Activated T-cell treated with anti-CD3 and anti-CD28 coated beads, Interleukin-2, amount 50 U/mL, for 4 hours (primary cell): ENCODE measurements at regions not wholly inside any gene's neighbourhood (a gene's known extent, or its start where the extent isn't known, plus 50 kb on each side); places are given as distances from the start of the nearest gene placed in this dataset.

Experiments
- ATAC-seq, 2 donors: fragments of 200-7000 bp; cut with Tn5 transposase; one replicate each; pipeline ENCODE4 v1.10.0; 2021
- DNase-seq: peaks from one replicate; pipeline ENCODE4 v3.0.0-alpha.2; 2020
- H3K27me3 Mint-ChIP-seq: one replicate; pipeline ENCODE4 v1.8.0; 2021; ENCODE audit warnings: low read depth, mixed read lengths
- H3K36me3 Mint-ChIP-seq: one replicate; pipeline ENCODE4 v1.8.0; 2022; ENCODE audit warnings: mixed read lengths; ENCODE audit not compliant: insufficient read depth
- H3K4me1 Mint-ChIP-seq: one replicate; pipeline ENCODE4 v1.8.0; 2021; ENCODE audit warnings: low read depth, mixed read lengths
- H3K4me3 Mint-ChIP-seq: one replicate; pipeline ENCODE4 v1.8.0; 2021; ENCODE audit warnings: mild to moderate bottlenecking, moderate library complexity, mixed read lengths
- H3K9me3 Mint-ChIP-seq: one replicate; pipeline ENCODE4 v1.8.0; 2021; ENCODE audit warnings: mixed read lengths

DNA sequence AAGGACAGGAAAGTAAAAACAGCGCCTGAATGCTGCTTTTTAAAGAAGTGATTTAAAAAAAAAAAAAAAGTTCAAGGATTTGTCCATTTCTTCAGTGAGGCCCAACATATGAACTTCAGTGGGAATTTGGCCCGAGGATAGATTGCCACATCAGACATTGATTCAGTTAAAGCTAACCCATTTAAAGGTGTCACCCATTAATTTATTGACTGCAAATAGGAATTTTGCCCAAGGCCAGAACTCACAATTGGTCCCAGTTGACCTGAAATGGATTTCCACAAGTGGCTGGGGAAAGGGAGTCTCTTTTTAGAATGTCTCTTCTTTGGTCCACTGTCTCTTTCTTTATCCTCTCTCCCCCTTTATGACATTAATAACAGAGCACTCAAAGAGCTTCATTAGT, 86.5 kb upstream of the RPL34 start:
- no peaks in the 10 kb centered on the region for H3K36me3 Mint-ChIP-seq
- H3K4me3 Mint-ChIP-seq: no peak overlapping the region
- H3K9me3 Mint-ChIP-seq: no peaks in the 10 kb centered on the region
- H3K27me3 Mint-ChIP-seq: no peaks in the 10 kb centered on the region
- DNase-seq (no peak), ATAC-seq (no peak)
- H3K4me1 Mint-ChIP-seq: peaks cover 64% of the 10 kb centered on the region

DNA sequence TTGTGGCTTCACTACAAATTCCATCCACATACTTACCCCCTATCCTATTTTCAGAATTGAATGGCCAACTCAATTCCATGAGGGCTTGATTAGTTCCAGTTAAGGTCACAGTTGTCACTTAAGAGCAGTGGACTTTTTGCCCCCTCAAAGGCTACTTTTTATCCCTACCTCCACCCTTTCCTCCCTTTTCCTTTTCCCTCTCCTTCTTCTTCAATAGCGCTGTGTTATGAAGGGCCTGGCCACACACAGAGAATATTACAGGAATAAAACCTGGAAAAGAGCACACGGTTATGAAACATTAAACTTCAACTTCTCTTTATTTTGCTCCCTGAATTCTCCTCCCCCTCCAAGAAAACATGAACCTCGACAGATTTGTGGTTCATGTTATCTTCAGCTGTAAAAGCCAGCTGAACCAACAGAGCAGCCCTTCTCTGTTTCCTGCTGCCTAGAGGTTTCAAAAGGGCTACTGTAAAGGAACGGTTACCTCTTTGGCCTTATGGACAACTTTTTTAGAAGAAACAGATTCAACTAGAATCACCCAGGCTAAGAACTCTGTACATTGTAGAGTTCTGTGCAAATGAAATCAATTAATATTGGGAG, 87.0 kb upstream of the RPL34 start:
- H3K4me3 Mint-ChIP-seq: no peak overlapping the region
- ATAC-seq: no peak

DNA sequence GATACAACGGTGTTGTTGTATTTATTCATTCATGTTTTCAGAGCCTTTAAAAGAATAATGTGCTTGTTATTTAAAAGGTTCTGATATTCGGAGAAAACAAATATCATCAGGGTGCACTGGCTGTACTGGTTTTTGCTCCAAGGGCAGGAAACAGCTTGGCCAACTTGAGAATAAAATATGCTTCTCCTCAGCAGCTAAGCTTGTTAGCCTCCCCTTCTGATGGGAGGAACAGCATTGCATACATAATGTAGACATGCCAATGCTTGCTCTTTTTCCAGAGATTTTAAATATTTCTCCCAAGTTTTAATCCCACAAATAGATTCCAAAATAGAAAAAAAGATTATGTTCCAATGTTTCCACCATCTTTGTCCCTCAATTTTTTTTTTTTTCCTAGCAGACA, 87.6 kb upstream of the RPL34 start:
- Mint-ChIP-seq H3K4me3 (no peak overlapping the region), H3K4me1 (peaks cover 74% of the 10 kb centered on the region), H3K36me3 (no peaks in the 10 kb centered on the region), H3K27me3 (no peaks in the 10 kb centered on the region), H3K9me3 (no peaks in the 10 kb centered on the region)
- ATAC-seq: no peak
- DNase-seq: no peak

More for the DNA sequence above, 87.0 kb upstream of the RPL34 start:
- no peak for DNase-seq
- no peaks in the 10 kb centered on the region for H3K36me3 Mint-ChIP-seq
- H3K9me3 Mint-ChIP-seq: no peaks in the 10 kb centered on the region
- H3K27me3 Mint-ChIP-seq: no peaks in the 10 kb centered on the region
- peaks cover 68% of the 10 kb centered on the region for H3K4me1 Mint-ChIP-seq

DNA sequence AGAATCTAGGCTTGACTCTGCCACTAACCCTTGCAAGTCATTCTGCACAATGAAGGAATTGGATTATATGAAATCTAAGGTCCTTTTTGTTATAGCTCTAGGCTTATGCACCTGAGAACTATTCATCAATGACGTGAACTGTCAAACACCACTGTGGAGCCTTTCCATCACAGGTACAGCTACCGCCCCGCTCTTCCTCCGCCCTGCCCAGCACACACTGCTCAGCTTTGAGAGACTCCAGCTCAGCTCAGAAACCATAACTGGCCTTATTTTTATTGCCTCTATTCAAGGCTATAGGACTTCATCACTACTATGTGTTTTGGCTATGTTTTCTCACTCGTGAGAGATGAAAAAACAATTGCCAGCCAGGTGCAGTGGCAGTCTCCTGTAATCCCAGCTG, 88.2 kb upstream of the RPL34 start:
- DNase-seq: no peak
- no peaks in the 10 kb centered on the region for H3K9me3 Mint-ChIP-seq
- H3K4me3 Mint-ChIP-seq: peak overlapping the region; percentile 6
- no peak for ATAC-seq
- no peaks in the 10 kb centered on the region for H3K36me3 Mint-ChIP-seq
- no peaks in the 10 kb centered on the region for H3K27me3 Mint-ChIP-seq
- peaks cover 79% of the 10 kb centered on the region for H3K4me1 Mint-ChIP-seq

DNA sequence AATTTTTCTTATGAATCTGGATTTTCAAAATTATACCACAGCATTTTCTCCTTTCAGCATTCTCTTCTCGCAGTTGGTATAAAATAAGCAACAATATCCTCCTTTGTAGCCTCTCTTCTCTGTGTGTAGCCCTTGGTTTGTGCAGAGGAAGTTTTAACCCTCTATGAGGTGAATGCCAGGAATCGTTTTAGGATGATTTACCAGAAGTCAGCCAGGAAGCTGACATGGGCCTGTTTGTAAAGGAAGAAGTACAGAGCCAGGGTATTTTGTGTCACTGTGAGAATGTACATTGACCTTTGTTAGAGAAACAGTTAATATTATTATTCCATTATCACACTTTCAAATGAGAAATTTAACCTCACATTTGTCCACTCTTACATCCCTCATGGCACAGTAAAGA, 88.9 kb upstream of the RPL34 start:
- DNase-seq (no peak), ATAC-seq (no peak)
- Mint-ChIP-seq H3K36me3 (no peaks in the 10 kb centered on the region), H3K4me1 (peaks cover 79% of the 10 kb centered on the region), H3K9me3 (peaks cover 3% of the 10 kb centered on the region), H3K27me3 (no peaks in the 10 kb centered on the region), H3K4me3 (peak overlapping the region; percentile 6)

DNA sequence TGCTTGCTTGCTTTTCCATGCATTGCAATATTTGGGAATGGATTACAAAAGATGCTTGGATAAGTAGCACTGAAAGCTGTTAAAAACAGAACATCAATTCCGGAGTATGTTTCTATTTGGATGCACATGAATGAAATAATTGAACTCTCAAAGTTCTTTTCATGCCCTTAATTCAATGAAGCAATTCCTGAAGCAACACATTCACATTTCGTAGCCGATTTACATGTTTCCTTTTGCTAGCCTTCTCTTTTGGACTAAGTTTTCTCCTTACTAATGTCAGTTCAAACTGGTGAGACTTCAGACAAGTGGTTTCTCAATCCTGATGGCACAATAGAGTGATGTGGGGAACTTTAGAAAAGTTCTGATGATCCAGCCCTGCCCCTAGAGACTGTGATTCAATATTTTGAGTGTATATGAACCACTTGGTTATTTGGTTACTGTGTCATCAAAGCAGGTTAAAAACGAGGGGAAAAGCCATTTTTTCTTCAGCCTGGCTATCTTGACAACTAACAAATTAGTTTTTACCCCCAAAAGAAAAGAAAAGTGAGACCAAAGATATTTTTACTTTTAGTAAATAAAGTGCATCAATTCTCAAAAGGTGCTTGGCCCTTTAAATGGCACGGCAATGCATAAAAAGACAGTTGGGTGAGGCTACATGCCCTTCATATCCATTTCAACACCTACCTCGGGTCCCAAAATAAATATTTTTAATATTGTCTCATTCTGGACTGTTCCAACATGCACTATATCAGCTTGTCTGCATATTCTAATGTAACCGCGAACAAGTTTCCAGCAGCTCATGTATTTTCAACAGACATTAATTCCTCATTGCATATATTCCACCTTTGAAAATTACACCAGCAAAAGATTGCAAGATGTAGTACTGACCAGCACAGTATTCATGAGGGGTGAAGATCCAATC, 90.1 kb upstream of the RPL34 start:
- ATAC-seq: no peak
- Mint-ChIP-seq H3K9me3 (peaks cover 7% of the 10 kb centered on the region), H3K27me3 (no peaks in the 10 kb centered on the region), H3K4me3 (no peak overlapping the region), H3K36me3 (no peaks in the 10 kb centered on the region), H3K4me1 (peaks cover 72% of the 10 kb centered on the region)
- DNase-seq: no peak

DNA sequence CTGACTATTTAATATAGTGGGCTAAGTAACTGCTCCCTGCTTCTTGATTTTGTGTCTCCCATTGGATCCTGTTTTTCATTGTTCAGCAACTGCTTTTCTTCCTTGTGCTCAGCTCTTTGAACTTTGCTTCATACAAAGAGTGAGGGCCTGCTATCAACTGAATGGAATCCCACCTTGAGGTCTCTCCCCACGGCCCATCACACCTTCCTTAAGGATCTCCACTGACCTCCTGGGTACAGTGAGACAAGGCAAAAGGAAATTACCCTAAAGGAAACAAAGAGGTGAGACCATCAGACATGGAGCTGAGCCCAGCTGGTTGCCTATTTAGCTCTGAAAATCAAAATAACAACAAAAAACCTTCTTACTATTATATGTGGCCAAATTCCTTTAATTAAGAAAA, 91.3 kb upstream of the RPL34 start:
- Mint-ChIP-seq H3K36me3 (no peaks in the 10 kb centered on the region), H3K4me3 (no peak overlapping the region), H3K27me3 (no peaks in the 10 kb centered on the region), H3K9me3 (peaks cover 10% of the 10 kb centered on the region), H3K4me1 (peaks cover 68% of the 10 kb centered on the region)
- ATAC-seq (no peak), DNase-seq (no peak)

DNA sequence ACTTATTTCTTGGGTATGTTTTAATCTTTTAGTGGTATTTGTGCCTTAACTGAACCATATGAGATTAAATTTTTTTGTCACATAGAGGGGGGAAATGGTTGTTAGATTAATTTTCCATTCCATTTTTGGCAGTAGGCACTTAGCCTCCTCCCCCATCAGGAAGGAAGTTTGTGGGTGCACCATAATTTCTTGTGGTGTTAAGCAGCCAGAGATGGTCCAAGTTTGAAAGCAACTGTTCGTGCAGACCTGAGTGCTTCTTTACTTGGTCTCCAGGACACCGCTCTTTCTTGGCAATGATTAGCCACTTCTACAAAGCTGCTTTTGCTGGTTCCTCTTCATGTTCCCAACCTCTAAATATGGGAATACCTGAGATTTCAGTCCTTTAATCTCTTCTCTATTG, 92.7 kb upstream of the RPL34 start:
- no peak for ATAC-seq
- H3K27me3 Mint-ChIP-seq: no peaks in the 10 kb centered on the region
- H3K4me3 Mint-ChIP-seq: peak overlapping the region; percentile 33
- H3K4me1 Mint-ChIP-seq: peaks cover 57% of the 10 kb centered on the region
- peak; percentile 6 for DNase-seq
- peaks cover 10% of the 10 kb centered on the region for H3K9me3 Mint-ChIP-seq
- no peaks in the 10 kb centered on the region for H3K36me3 Mint-ChIP-seq

DNA sequence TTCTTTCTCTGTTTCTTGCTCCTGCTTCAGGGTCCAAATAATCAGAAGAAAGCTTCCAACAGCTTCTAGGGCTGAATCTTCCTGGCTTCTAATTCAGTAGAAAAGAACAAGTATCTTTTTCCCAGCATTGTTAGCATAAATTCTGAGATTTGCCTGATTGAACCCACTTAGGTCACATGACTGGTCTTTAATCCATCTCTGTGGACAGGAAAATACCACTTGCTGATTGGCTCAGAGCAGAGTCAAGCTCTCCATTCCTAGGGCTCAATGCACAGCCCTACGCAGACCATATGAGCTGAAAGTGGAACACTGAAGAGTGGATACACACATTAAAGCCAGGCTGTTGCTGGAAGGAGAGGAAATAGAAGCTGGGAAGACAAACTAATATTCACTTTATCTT, 99.6 kb upstream of the RPL34 start:
- ATAC-seq (no peak), DNase-seq (no peak)
- H3K36me3 Mint-ChIP-seq: no peaks in the 10 kb centered on the region
- H3K9me3 Mint-ChIP-seq: peaks cover 4% of the 10 kb centered on the region
- H3K4me3 Mint-ChIP-seq: no peak overlapping the region
- H3K4me1 Mint-ChIP-seq: peaks cover 19% of the 10 kb centered on the region
- H3K27me3 Mint-ChIP-seq: no peaks in the 10 kb centered on the region

DNA sequence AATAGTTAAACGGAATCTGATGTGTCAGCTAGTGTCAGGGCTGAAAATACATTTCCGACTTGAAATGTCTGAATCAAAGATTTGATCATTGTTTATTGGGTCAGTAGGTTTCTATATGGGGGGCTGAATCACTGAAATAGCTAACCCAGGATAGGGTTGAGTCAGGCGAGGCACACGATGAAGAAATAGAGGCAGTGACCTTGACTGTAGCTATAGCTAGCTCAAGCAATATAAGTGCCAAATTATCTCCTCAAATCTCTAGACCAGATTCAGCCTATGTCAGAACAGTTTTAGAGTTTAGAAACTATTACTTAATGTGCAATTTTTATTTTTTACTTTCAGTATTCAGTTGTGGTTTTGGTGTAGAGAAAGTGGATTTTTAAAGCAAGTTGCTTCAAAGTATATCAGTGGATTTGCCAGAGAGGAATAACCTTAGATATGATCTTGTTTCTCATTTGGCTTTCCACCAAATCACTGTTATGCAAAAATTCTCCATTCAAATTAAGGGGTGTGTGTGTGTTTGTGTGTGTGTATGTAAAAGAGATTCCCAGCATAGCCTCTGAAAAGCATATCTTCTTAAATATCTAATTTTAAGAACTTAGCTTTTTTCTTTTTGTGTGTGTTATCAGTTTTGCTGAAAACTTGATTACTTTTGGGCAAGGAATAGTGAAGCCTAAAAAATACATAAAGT, 100.3 kb upstream of the RPL34 start:
- H3K4me1 Mint-ChIP-seq: peaks cover 19% of the 10 kb centered on the region
- DNase-seq (no peak), ATAC-seq (peak; percentile 23 to 28)
- no peaks in the 10 kb centered on the region for H3K36me3 Mint-ChIP-seq
- no peak overlapping the region for H3K4me3 Mint-ChIP-seq
- peaks cover 1% of the 10 kb centered on the region for H3K9me3 Mint-ChIP-seq
- H3K27me3 Mint-ChIP-seq: no peaks in the 10 kb centered on the region

DNA sequence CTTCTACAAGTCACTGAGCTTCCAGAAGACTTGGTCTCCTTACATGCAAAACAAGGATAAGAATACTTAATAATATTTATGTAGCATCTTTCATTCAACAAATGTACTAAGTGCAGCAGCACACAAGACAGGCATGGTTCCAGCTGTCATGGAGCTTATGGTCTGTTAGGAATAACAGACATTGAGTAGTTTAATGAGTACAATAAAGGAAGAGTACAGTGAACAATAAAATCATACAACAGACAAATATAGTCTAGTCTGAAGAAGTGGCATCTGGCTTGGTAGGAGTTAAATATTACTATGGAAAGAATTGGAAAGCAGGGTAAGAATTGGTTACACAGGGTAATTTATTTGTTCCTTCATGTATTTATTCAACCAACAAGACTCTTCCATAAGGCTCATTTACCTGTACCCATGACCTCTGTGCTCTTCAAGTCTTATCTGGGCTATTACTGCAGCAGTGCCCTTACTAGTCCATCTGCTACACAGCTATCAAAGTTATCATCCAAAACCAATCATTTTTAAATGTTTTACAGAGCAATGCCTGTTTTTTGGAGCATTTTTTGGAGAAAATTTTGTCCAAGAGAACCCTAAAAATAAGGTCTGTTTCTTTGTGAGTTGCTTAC, 101.1 kb upstream of the RPL34 start:
- DNase-seq (no peak), ATAC-seq (no peak)
- Mint-ChIP-seq H3K27me3 (no peaks in the 10 kb centered on the region), H3K4me1 (peaks cover 19% of the 10 kb centered on the region), H3K4me3 (no peak overlapping the region), H3K9me3 (no peaks in the 10 kb centered on the region), H3K36me3 (no peaks in the 10 kb centered on the region)

DNA sequence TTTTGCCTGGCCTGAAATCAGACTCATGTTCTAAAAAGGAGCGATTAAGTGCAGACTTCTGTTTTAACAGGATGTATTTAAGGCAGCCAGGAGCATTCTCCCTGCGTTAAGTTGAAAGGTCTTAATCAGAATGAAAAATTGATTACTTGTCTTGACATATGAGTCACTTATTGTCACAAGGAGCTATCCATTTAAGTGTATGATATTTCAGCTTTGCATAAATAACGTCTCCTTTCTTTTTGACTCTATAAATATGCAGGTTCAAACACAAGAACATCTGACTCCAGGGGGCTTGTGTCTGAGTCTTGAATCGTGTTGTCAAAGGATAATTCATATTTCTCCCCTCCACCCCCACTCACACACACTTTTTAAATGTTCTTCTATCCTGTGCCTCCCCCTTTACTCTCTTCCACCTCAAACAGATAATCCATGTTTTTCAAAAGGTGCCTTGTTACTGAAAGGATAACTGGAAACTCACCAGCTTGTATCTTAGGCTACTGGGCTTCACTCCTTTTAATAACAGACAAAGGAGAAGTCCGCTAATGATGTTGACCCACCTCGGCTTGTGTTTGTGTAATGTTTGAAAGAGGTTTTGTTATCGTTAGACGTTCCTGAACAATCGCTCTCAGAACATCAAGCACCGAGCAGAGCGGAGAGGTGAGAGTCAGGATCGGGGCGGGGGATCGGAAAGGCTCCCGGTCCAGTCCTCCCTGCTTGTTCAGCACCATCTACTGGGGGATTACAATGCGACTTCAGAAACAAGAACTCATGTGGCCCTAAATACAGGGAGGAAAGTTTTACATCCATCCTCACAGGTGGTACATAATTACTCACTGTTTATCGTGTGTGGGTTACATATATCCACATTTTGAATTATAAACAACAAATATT, 107.5 kb upstream of the RPL34 start:
- Mint-ChIP-seq H3K27me3 (peaks cover 1% of the 10 kb centered on the region), H3K4me3 (peak overlapping the region; percentile 54)
- peak; percentile 73 to 77 for ATAC-seq

DNA sequence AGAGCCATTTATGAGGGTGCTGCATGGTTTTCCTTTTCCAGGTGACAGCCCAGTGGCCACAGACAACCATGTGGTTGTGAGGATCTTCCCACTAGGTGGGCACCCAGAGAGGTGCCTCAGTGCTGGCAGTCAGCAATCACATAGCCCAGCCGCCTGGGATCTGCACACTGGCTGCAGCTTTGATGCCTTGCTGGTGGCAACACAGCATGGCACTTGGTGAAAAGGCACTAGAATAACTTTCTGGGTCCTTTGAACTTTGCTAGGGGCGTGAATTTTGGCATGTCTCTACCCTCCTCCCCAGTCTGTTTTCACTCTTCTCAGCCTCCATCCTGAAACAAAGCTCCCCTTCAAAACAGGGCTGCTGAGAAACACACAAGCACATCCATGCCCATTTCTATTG, 108.8 kb upstream of the RPL34 start:
- no peak for DNase-seq
- Mint-ChIP-seq H3K4me1 (peaks cover 15% of the 10 kb centered on the region), H3K9me3 (peaks cover 8% of the 10 kb centered on the region), H3K27me3 (peaks cover 1% of the 10 kb centered on the region), H3K36me3 (no peaks in the 10 kb centered on the region), H3K4me3 (no peak overlapping the region)
- no peak for ATAC-seq

More for the DNA sequence above, 107.5 kb upstream of the RPL34 start:
- Mint-ChIP-seq H3K36me3 (no peaks in the 10 kb centered on the region), H3K9me3 (peaks cover under 1% of the 10 kb centered on the region), H3K4me1 (peaks cover 15% of the 10 kb centered on the region)
- peak; percentile 36 for DNase-seq
